ENCODE measurements at regions not wholly inside any gene's neighbourhood (a gene's known extent, or its start where the extent isn't known, plus 50 kb on each side); places are given as distances from the start of the nearest gene placed in this dataset.

DNA sequence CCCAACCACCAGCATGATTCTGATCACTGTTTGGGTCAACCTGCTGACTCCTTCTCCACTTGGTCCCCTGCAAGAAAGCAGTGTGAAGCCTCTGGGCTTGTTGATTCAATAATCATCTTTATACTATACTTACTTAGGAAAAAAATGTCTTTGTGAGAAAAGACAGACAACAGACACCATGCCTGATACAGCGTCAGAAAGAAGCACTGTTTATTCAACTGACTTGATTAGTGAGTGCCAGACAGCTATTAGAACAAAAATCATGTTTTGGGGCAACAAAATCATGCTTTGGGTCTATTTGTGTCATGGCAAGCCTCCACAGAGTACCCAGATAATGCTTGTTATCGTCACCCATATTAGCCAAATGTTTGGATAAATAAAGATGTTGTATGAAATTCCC is 58.7 kb upstream of the ATL2 start:
- Histone ChIP-seq H3K27me3 (ENCODE audit: insufficient read depth, low read length) (no peaks in the 10 kb centered on the region; the same call in 1 of the 2 replicates), H3K4me2 (ENCODE audit: low read length) (no peak overlapping the region), H3K9me2 (ENCODE audit: insufficient read depth) (no peaks in the 10 kb centered on the region), H3K27ac (ENCODE audit: low read depth, low read length) (no peak overlapping the region), H3K9ac (ENCODE audit: low read length) (no peak overlapping the region), H3K36me3 (ENCODE audit: control insufficient read depth in 1 of 2, insufficient read depth in 2 of 2, low read length in 2 of 2) (no peaks in the 10 kb centered on the region), H3K9me3 (ENCODE audit: control insufficient read depth in 1 of 2, insufficient read depth in 1 of 2, low read depth in 1 of 2, low read length in 2 of 2) (no peaks in the 10 kb centered on the region), H3K4me3 (replicated peaks in 1 of 2; ENCODE audit: low read depth in 1 of 2, low read length in 2 of 2) (no peak overlapping the region), H4K20me1 (ENCODE audit: insufficient read depth) (no peaks in the 10 kb centered on the region), H3K79me2 (ENCODE audit: insufficient read depth, low read length) (no peaks in the 10 kb centered on the region), H2AFZ (ENCODE audit: low read depth, low read length, poor library complexity, severe bottlenecking) (no peak overlapping the region), H3K4me1 (ENCODE audit: control insufficient read depth in 1 of 2, insufficient read depth in 2 of 2, low read length in 2 of 2) (peaks cover 16 to 38% of the 10 kb centered on the region in 2 experiments)
- intact Hi-C loops (cut with micrococcal nuclease) = no loop called here
- ChIA-PET POLR2A (no interaction called here), RAD21 (ENCODE audit: low non-redundant PET in 1 of 2, low total read pairs in 2 of 2, uncharacterized antibody in 2 of 2, unreplicated experiment in 2 of 2) (no interaction called here), CTCF (no interaction called here)
- BruUV-seq (replicated peaks) = no TSS peak
- no peak for DNase-seq (ENCODE audit: low read depth, low spot score)
- TF ChIP-seq RAD21 (IDR thresholded peaks at IDR 0.05; ENCODE audit: low read depth) (no peak), POLR2AphosphoS5 (IDR thresholded peaks at IDR 0.05; ENCODE audit: low read depth, low read length) (no peak), SP1 (IDR thresholded peaks at IDR 0.05; ENCODE audit: low read depth) (no peak), ELF1 (IDR thresholded peaks at IDR 0.05; ENCODE audit: borderline replicate concordance, low read depth) (no peak), TCF7L2 (IDR thresholded peaks at IDR 0.05; ENCODE audit: borderline replicate concordance, extremely low read depth, insufficient read depth, insufficient read length) (no peak), EZH2phosphoT487 (IDR thresholded peaks at IDR 0.05; ENCODE audit: borderline replicate concordance) (no peak), JUND (IDR thresholded peaks at IDR 0.05) (no peak), EZH2 (IDR thresholded peaks at IDR 0.05) (no peak), CBX3 (IDR thresholded peaks at IDR 0.05; ENCODE audit: low read depth) (no peak), ZFX (IDR thresholded peaks at IDR 0.05) (no peak)
- TF ChIP-seq, protein P1, sequence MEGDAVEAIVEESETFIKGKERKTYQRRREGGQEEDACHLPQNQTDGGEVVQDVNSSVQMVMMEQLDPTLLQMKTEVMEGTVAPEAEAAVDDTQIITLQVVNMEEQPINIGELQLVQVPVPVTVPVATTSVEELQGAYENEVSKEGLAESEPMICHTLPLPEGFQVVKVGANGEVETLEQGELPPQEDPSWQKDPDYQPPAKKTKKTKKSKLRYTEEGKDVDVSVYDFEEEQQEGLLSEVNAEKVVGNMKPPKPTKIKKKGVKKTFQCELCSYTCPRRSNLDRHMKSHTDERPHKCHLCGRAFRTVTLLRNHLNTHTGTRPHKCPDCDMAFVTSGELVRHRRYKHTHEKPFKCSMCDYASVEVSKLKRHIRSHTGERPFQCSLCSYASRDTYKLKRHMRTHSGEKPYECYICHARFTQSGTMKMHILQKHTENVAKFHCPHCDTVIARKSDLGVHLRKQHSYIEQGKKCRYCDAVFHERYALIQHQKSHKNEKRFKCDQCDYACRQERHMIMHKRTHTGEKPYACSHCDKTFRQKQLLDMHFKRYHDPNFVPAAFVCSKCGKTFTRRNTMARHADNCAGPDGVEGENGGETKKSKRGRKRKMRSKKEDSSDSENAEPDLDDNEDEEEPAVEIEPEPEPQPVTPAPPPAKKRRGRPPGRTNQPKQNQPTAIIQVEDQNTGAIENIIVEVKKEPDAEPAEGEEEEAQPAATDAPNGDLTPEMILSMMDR (IDR thresholded peaks at IDR 0.05 in 2 of 3, conservative IDR thresholded peaks at IDR 0.05 in 1 of 3; ENCODE audit: borderline replicate concordance in 1 of 3, insufficient read depth in 1 of 3, low read depth in 2 of 3, low read length in 2 of 3) = no peak
- TF ChIP-seq, protein P2, sequence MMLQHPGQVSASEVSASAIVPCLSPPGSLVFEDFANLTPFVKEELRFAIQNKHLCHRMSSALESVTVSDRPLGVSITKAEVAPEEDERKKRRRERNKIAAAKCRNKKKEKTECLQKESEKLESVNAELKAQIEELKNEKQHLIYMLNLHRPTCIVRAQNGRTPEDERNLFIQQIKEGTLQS (IDR thresholded peaks at IDR 0.05) = no peak
- TF ChIP-seq, protein P3, sequence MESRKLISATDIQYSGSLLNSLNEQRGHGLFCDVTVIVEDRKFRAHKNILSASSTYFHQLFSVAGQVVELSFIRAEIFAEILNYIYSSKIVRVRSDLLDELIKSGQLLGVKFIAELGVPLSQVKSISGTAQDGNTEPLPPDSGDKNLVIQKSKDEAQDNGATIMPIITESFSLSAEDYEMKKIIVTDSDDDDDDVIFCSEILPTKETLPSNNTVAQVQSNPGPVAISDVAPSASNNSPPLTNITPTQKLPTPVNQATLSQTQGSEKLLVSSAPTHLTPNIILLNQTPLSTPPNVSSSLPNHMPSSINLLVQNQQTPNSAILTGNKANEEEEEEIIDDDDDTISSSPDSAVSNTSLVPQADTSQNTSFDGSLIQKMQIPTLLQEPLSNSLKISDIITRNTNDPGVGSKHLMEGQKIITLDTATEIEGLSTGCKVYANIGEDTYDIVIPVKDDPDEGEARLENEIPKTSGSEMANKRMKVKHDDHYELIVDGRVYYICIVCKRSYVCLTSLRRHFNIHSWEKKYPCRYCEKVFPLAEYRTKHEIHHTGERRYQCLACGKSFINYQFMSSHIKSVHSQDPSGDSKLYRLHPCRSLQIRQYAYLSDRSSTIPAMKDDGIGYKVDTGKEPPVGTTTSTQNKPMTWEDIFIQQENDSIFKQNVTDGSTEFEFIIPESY (IDR thresholded peaks at IDR 0.05; ENCODE audit: extremely low read depth, insufficient replicate concordance, low read length) = no peak
- ATAC-seq = no peak
